Keratinocyte (primary cell): ENCODE measurements at regions not wholly inside any gene's neighbourhood (a gene's known extent, or its start where the extent isn't known, plus 50 kb on each side); places are given as distances from the start of the nearest gene placed in this dataset.

Source experiments
- DNase-seq: peaks from one replicate; pipeline ENCODE4 v3.0.0-alpha.2; 2011; ENCODE audit warnings: low read depth, missing footprints, low spot score
- FAIRE-seq: peaks from 2 replicates; lab custom pipeline; 2011; peaks lifted over from hg19 to GRCh38; lab: Jason Lieb, UNC
- H2AFZ ChIP-seq: 2 replicates; pipeline ENCODE4 v1.6.0; 2012; ENCODE audit warnings: low read length, control low read depth, inconsistent platforms; ENCODE audit not compliant: control insufficient read depth
- H3K27ac ChIP-seq: 2 replicates; pipeline ENCODE4 v1.5.1; 2011; ENCODE audit warnings: low read length; ENCODE audit not compliant: control insufficient read depth, insufficient read depth
- H3K27me3 ChIP-seq: 3 replicates; pipeline ENCODE4 v1.6.0; 2011; ENCODE audit warnings: low read length; ENCODE audit not compliant: control insufficient read depth, insufficient read depth; ENCODE audit errors: extremely low read depth
- H3K36me3 ChIP-seq, 2 experiments: 2 replicates in 1 of 2; 3 replicates in 1 of 2; pipeline ENCODE4 v1.5.1; 2011; ENCODE audit warnings: low read length in 2 of 2, mild to moderate bottlenecking in 1 of 2; ENCODE audit not compliant: control insufficient read depth in 2 of 2, insufficient read depth in 2 of 2; ENCODE audit errors: extremely low read depth in 1 of 2
- H3K4me1 ChIP-seq: 3 replicates; pipeline ENCODE4 v1.5.1; 2011; ENCODE audit warnings: low read length; ENCODE audit not compliant: control insufficient read depth, insufficient read depth; ENCODE audit errors: extremely low read depth
- H3K4me2 ChIP-seq: 3 replicates; pipeline ENCODE4 v1.6.0; 2011; ENCODE audit warnings: low read depth, low read length; ENCODE audit not compliant: control insufficient read depth, insufficient read depth; ENCODE audit errors: extremely low read depth
- H3K4me3 ChIP-seq, 3 experiments: fragments of 200-600 bp in 1 of 3; sonication (generic) in 1 of 3; 2 replicates in 2 of 3; 3 replicates in 1 of 3; pipeline ENCODE4 v1.5.1; 2011 to 2016; ENCODE audit warnings: low read length in 3 of 3, mild to moderate bottlenecking in 3 of 3, control low read depth in 2 of 3, inconsistent platforms in 1 of 3, low read depth in 1 of 3, mixed read lengths in 1 of 3, mixed run types in 1 of 3, moderate library complexity in 1 of 3; ENCODE audit not compliant: control insufficient read depth in 2 of 3, insufficient read depth in 2 of 3; ENCODE audit errors: extremely low read depth in 1 of 3
- H3K79me2 ChIP-seq: 2 replicates; pipeline ENCODE4 v1.6.0; 2012; ENCODE audit warnings: low read length; ENCODE audit not compliant: control insufficient read depth, insufficient read depth
- H3K9ac ChIP-seq: 3 replicates; pipeline ENCODE4 v1.6.0; 2011; ENCODE audit warnings: low read length; ENCODE audit not compliant: control insufficient read depth, insufficient read depth; ENCODE audit errors: extremely low read depth
- H3K9me1 ChIP-seq: 3 replicates; pipeline ENCODE4 v1.6.0; 2011; ENCODE audit warnings: low read length; ENCODE audit not compliant: control insufficient read depth, insufficient read depth; ENCODE audit errors: extremely low read depth
- H3K9me3 ChIP-seq: 2 replicates; pipeline ENCODE4 v1.5.1; 2012; ENCODE audit warnings: low read depth, low read length; ENCODE audit not compliant: control insufficient read depth
- H4K20me1 ChIP-seq: 3 replicates; pipeline ENCODE4 v1.6.0; 2011; ENCODE audit warnings: low read length; ENCODE audit not compliant: control insufficient read depth, insufficient read depth; ENCODE audit errors: extremely low read depth
- EZH2 ChIP-seq: IDR thresholded peaks from one replicate; pipeline ENCODE4 v1.6.1; 2012; ENCODE audit warnings: inconsistent platforms, mild to moderate bottlenecking, low read length, moderate library complexity
- dilution Hi-C: fragments of 300-500 bp; cut with MboI; formaldehyde crosslinking; loops from one replicate; pipeline ENCODE4 v1.7.0; 2020; ENCODE audit warnings: low sequenced_read_pairs; ENCODE audit not compliant: extremely low pct_ligation_motif_present
- TF ChIP-seq, protein P1 (sequence below), 3 experiments: IDR thresholded peaks in 1 of 3; conservative IDR thresholded peaks in 1 of 3; optimal IDR thresholded peaks in 1 of 3; 2 replicates in 2 of 3; 3 replicates in 1 of 3; pipeline versions ENCODE3 to v1.5.1; 2011; ENCODE audit warnings: low read length in 3 of 3, mild to moderate bottlenecking in 3 of 3, moderate library complexity in 2 of 3, control low read depth in 1 of 3, inconsistent platforms in 1 of 3; ENCODE audit not compliant: insufficient read depth in 2 of 3; ENCODE audit errors: extremely low read depth in 1 of 3

- H3K9ac ChIP-seq: no peak overlapping the region
- no peak overlapping the region for H3K27ac ChIP-seq
- H3K4me2 ChIP-seq: no peak overlapping the region
Observed at GRCh38 chr12:88416786-88417185, 163.5 kb downstream of the KITLG start.

GRCh38 chr12:88417531-88417930, 162.7 kb downstream of the KITLG start:
- H3K9ac ChIP-seq: no peak overlapping the region
- no peaks in the 10 kb centered on the region for H4K20me1 ChIP-seq
- no peak overlapping the region for H3K27ac ChIP-seq
- no peaks in the 10 kb centered on the region for H3K79me2 ChIP-seq
- no peak overlapping the region for H2AFZ ChIP-seq
- DNase-seq (no peak), FAIRE-seq (no peak)
- H3K27me3 ChIP-seq: no peaks in the 10 kb centered on the region
- H3K4me3 ChIP-seq: no peak overlapping the region
- no peaks in the 10 kb centered on the region for H3K36me3 ChIP-seq
- dilution Hi-C loops: no loop called here
- TF ChIP-seq EZH2: no peak
- TF ChIP-seq, protein P1, sequence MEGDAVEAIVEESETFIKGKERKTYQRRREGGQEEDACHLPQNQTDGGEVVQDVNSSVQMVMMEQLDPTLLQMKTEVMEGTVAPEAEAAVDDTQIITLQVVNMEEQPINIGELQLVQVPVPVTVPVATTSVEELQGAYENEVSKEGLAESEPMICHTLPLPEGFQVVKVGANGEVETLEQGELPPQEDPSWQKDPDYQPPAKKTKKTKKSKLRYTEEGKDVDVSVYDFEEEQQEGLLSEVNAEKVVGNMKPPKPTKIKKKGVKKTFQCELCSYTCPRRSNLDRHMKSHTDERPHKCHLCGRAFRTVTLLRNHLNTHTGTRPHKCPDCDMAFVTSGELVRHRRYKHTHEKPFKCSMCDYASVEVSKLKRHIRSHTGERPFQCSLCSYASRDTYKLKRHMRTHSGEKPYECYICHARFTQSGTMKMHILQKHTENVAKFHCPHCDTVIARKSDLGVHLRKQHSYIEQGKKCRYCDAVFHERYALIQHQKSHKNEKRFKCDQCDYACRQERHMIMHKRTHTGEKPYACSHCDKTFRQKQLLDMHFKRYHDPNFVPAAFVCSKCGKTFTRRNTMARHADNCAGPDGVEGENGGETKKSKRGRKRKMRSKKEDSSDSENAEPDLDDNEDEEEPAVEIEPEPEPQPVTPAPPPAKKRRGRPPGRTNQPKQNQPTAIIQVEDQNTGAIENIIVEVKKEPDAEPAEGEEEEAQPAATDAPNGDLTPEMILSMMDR (optimal IDR thresholded peaks at IDR 0.05 in 1 of 3, IDR thresholded peaks at IDR 0.05 in 1 of 3, conservative IDR thresholded peaks at IDR 0.05 in 1 of 3; ENCODE audit: extremely low read depth in 1 of 3, insufficient read depth in 2 of 3, low read length in 3 of 3): no peak
- H3K4me2 ChIP-seq: no peak overlapping the region
- no peaks in the 10 kb centered on the region for H3K9me3 ChIP-seq
- H3K9me1 ChIP-seq: no peaks in the 10 kb centered on the region
- peaks cover 7% of the 10 kb centered on the region for H3K4me1 ChIP-seq

More at GRCh38 chr12:88416786-88417185, 163.5 kb downstream of the KITLG start:
- dilution Hi-C loops: no loop called here
- no peak for TF ChIP-seq EZH2
- TF ChIP-seq, protein P1 (optimal IDR thresholded peaks at IDR 0.05 in 1 of 3, IDR thresholded peaks at IDR 0.05 in 1 of 3, conservative IDR thresholded peaks at IDR 0.05 in 1 of 3; ENCODE audit: extremely low read depth in 1 of 3, insufficient read depth in 2 of 3, low read length in 3 of 3): no peak
- H3K9me3 ChIP-seq: no peaks in the 10 kb centered on the region
- no peaks in the 10 kb centered on the region for H4K20me1 ChIP-seq
- FAIRE-seq (no peak), DNase-seq (no peak)
- no peaks in the 10 kb centered on the region for H3K27me3 ChIP-seq
- no peak overlapping the region for H3K4me3 ChIP-seq
- no peak overlapping the region for H2AFZ ChIP-seq
- H3K36me3 ChIP-seq: no peaks in the 10 kb centered on the region
- H3K9me1 ChIP-seq: no peaks in the 10 kb centered on the region
- H3K79me2 ChIP-seq: no peaks in the 10 kb centered on the region
- peaks cover 7% of the 10 kb centered on the region for H3K4me1 ChIP-seq
